ENCODE measurements at regions not wholly inside any gene's neighbourhood (a gene's known extent, or its start where the extent isn't known, plus 50 kb on each side); places are given as distances from the start of the nearest gene placed in this dataset.
"Not testable (repeated sequence)": the region's sequence is repeated elsewhere in the genome, so short reads cannot be mapped to it uniquely, and the experiment has no call there.

DNA sequence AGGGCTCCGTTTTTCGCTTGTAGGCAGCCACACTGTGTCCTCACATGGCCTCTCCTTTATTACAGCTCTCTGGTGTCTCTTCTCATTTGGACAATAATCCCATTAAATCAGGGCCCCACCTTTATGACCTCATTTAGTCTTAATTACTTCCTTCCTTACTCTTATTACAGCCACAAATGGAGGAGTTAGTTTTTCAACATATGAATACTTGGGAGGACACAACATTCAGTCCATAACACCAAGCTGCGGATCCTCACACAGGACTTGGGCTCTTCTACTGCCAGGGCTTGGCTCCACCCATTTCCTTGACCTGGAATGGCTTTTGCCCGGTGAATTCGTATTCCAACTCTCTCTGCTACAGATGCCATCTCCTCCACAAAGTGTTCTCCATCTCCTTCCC lies 74.3 kb upstream of the SLC7A14 start:
- H3K27ac ChIP-seq (ENCODE audit: low read length), result no peak overlapping the region
- H3K4me3 ChIP-seq (ENCODE audit: low read depth in 1 of 2, low read length in 2 of 2), result no peak overlapping the region
- no peaks in the 10 kb centered on the region for H3K27me3 ChIP-seq (ENCODE audit: low read depth, low read length)
- H3K36me3 ChIP-seq (ENCODE audit: control insufficient read depth in 1 of 2, insufficient read depth in 2 of 2, low read length in 2 of 2), result no peaks in the 10 kb centered on the region
- no peaks in the 10 kb centered on the region for H3K9me3 ChIP-seq (ENCODE audit: control insufficient read depth in 1 of 2, low read length in 2 of 2)
- H3K4me1 ChIP-seq (ENCODE audit: control insufficient read depth in 1 of 2, insufficient read depth in 2 of 2, low read length in 2 of 2), result no peaks in the 10 kb centered on the region

GRCh38 chr3:170657312-170657711 lies 71.4 kb upstream of the SLC7A14 start:
- Histone ChIP-seq H3K4me3 (ENCODE audit: low read depth in 1 of 2, low read length in 2 of 2) (no peak overlapping the region), H3K27ac (ENCODE audit: low read length) (no peak overlapping the region), H3K27me3 (ENCODE audit: low read depth, low read length) (no peaks in the 10 kb centered on the region), H3K36me3 (ENCODE audit: control insufficient read depth in 1 of 2, insufficient read depth in 2 of 2, low read length in 2 of 2) (no peaks in the 10 kb centered on the region), H3K4me1 (ENCODE audit: control insufficient read depth in 1 of 2, insufficient read depth in 2 of 2, low read length in 2 of 2) (no peaks in the 10 kb centered on the region), H3K9me3 (ENCODE audit: control insufficient read depth in 1 of 2, low read length in 2 of 2) (no peaks in the 10 kb centered on the region)

- no peaks in the 10 kb centered on the region for H3K27me3 ChIP-seq (ENCODE audit: low read depth, low read length)
- no peaks in the 10 kb centered on the region for H3K9me3 ChIP-seq (ENCODE audit: control insufficient read depth in 1 of 2, low read length in 2 of 2)
- no peak overlapping the region for H3K27ac ChIP-seq (ENCODE audit: low read length)
- no peak overlapping the region for H3K4me3 ChIP-seq (ENCODE audit: low read depth in 1 of 2, low read length in 2 of 2)
- H3K36me3 ChIP-seq (ENCODE audit: control insufficient read depth in 1 of 2, insufficient read depth in 2 of 2, low read length in 2 of 2), result no peaks in the 10 kb centered on the region
- H3K4me1 ChIP-seq (ENCODE audit: control insufficient read depth in 1 of 2, insufficient read depth in 2 of 2, low read length in 2 of 2), result no peaks in the 10 kb centered on the region
Observed at GRCh38 chr3:170656284-170656683, 70.4 kb upstream of the SLC7A14 start.

GRCh38 chr3:170653801-170654200 lies 67.9 kb upstream of the SLC7A14 start:
- Histone ChIP-seq H3K9me3 (ENCODE audit: control insufficient read depth in 1 of 2, low read length in 2 of 2) (no peaks in the 10 kb centered on the region), H3K27ac (ENCODE audit: low read length) (no peak overlapping the region), H3K4me3 (ENCODE audit: low read depth in 1 of 2, low read length in 2 of 2) (no peak overlapping the region), H3K36me3 (ENCODE audit: control insufficient read depth in 1 of 2, insufficient read depth in 2 of 2, low read length in 2 of 2) (no peaks in the 10 kb centered on the region), H3K27me3 (ENCODE audit: low read depth, low read length) (no peaks in the 10 kb centered on the region), H3K4me1 (ENCODE audit: control insufficient read depth in 1 of 2, insufficient read depth in 2 of 2, low read length in 2 of 2) (no peaks in the 10 kb centered on the region)

DNA sequence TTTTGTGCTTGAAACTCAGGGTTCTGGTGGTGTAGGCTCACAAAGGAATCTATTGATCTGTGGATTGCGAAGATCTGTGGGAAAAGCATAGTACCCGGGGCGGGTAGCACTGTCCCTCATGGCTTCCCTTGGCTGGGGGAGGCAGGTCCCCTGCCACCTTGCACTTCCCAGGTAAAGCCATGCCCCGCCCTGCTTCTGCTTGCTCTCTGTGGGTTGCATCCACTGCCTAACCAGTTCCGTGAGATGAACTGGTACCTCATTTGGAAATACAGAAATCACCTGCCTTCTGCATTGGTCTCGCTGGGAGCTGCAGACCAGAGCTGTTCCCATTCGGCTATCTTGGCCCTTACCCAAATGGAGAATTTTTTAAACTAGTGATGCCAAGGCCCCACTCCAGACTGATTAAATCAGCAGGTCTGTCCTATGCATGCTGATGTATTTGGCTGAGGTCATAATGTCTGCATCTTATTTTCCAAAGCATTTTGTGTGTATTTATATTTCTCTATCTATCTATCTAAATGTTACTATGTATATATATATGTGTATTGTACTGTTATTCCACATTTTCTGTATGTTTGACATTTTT lies 65.5 kb upstream of the SLC7A14 start:
- H3K4me1 ChIP-seq (ENCODE audit: control insufficient read depth in 1 of 2, insufficient read depth in 2 of 2, low read length in 2 of 2), result no peaks in the 10 kb centered on the region
- H3K36me3 ChIP-seq (ENCODE audit: control insufficient read depth in 1 of 2, insufficient read depth in 2 of 2, low read length in 2 of 2), result no peaks in the 10 kb centered on the region
- H3K27me3 ChIP-seq (ENCODE audit: low read depth, low read length), result no peaks in the 10 kb centered on the region
- H3K4me3 ChIP-seq (ENCODE audit: low read depth in 1 of 2, low read length in 2 of 2), result no peak overlapping the region
- H3K9me3 ChIP-seq (ENCODE audit: control insufficient read depth in 1 of 2, low read length in 2 of 2), result no peaks in the 10 kb centered on the region
- H3K27ac ChIP-seq (ENCODE audit: low read length), result no peak overlapping the region

- H3K9me3 ChIP-seq (ENCODE audit: control insufficient read depth in 1 of 2, low read length in 2 of 2); H3K27me3 ChIP-seq (ENCODE audit: low read depth, low read length); H3K36me3 ChIP-seq (ENCODE audit: control insufficient read depth in 1 of 2, insufficient read depth in 2 of 2, low read length in 2 of 2); H3K27ac ChIP-seq (ENCODE audit: low read length); H3K4me3 ChIP-seq (ENCODE audit: low read depth in 1 of 2, low read length in 2 of 2); H3K4me1 ChIP-seq (ENCODE audit: control insufficient read depth in 1 of 2, insufficient read depth in 2 of 2, low read length in 2 of 2): not testable (repeated sequence)
Observed at GRCh38 chr3:170650557-170650956, 64.7 kb upstream of the SLC7A14 start.

- Histone ChIP-seq H3K4me1 (ENCODE audit: control insufficient read depth in 1 of 2, insufficient read depth in 2 of 2, low read length in 2 of 2) (no peaks in the 10 kb centered on the region), H3K9me3 (ENCODE audit: control insufficient read depth in 1 of 2, low read length in 2 of 2) (no peaks in the 10 kb centered on the region), H3K36me3 (ENCODE audit: control insufficient read depth in 1 of 2, insufficient read depth in 2 of 2, low read length in 2 of 2) (no peaks in the 10 kb centered on the region), H3K27me3 (ENCODE audit: low read depth, low read length) (no peaks in the 10 kb centered on the region), H3K4me3 (ENCODE audit: low read depth in 1 of 2, low read length in 2 of 2) (no peak overlapping the region), H3K27ac (ENCODE audit: low read length) (no peak overlapping the region)
Observed at GRCh38 chr3:170644711-170645110, 58.8 kb upstream of the SLC7A14 start.

- H3K27me3 ChIP-seq (ENCODE audit: low read depth, low read length), result no peaks in the 10 kb centered on the region
- H3K27ac ChIP-seq (ENCODE audit: low read length), result no peak overlapping the region
- no peaks in the 10 kb centered on the region for H3K9me3 ChIP-seq (ENCODE audit: control insufficient read depth in 1 of 2, low read length in 2 of 2)
- H3K4me1 ChIP-seq (ENCODE audit: control insufficient read depth in 1 of 2, insufficient read depth in 2 of 2, low read length in 2 of 2), result no peaks in the 10 kb centered on the region
- no peaks in the 10 kb centered on the region for H3K36me3 ChIP-seq (ENCODE audit: control insufficient read depth in 1 of 2, insufficient read depth in 2 of 2, low read length in 2 of 2)
- H3K4me3 ChIP-seq (ENCODE audit: low read depth in 1 of 2, low read length in 2 of 2), result no peak overlapping the region
Observed at GRCh38 chr3:170643831-170644230, 58.0 kb upstream of the SLC7A14 start.

DNA sequence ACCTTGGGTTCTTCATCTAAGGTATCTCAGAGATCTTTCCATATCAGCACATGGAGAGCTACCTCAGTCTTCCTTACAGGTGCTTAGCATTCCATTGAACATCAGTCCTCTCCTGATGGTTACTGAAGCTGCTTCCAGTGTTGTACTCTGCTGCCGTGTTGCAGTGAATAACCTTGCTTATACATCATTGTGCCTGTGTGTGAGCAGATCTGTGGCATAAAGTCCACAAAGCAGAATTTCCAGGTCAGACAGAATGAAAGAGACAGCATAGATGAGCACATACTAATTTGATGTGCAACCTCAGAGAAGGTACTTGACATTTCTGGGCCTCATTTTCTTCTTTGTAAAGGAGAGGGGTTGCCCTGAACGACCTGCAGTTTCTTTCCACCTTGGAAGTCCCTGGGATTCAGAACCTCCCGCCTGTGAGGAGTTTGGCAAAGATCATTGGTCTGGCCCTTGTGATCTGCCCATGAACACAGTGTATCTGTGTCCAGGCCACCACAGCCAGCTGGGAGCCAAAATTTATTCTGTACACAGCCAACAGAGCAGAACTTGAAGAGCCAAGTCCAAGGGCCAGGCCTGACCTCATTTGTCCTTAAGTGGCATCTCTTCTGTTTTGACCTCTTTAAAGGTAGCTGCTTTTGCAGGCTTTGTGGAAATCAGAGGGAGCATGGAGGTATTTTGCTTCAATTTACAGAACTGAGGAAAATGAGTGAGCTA lies 57.2 kb upstream of the SLC7A14 start:
- Histone ChIP-seq H3K36me3 (ENCODE audit: control insufficient read depth in 1 of 2, insufficient read depth in 2 of 2, low read length in 2 of 2) (no peaks in the 10 kb centered on the region), H3K4me1 (ENCODE audit: control insufficient read depth in 1 of 2, insufficient read depth in 2 of 2, low read length in 2 of 2) (no peaks in the 10 kb centered on the region), H3K27me3 (ENCODE audit: low read depth, low read length) (no peaks in the 10 kb centered on the region), H3K4me3 (ENCODE audit: low read depth in 1 of 2, low read length in 2 of 2) (no peak overlapping the region), H3K9me3 (ENCODE audit: control insufficient read depth in 1 of 2, low read length in 2 of 2) (no peaks in the 10 kb centered on the region), H3K27ac (ENCODE audit: low read length) (no peak overlapping the region)

DNA sequence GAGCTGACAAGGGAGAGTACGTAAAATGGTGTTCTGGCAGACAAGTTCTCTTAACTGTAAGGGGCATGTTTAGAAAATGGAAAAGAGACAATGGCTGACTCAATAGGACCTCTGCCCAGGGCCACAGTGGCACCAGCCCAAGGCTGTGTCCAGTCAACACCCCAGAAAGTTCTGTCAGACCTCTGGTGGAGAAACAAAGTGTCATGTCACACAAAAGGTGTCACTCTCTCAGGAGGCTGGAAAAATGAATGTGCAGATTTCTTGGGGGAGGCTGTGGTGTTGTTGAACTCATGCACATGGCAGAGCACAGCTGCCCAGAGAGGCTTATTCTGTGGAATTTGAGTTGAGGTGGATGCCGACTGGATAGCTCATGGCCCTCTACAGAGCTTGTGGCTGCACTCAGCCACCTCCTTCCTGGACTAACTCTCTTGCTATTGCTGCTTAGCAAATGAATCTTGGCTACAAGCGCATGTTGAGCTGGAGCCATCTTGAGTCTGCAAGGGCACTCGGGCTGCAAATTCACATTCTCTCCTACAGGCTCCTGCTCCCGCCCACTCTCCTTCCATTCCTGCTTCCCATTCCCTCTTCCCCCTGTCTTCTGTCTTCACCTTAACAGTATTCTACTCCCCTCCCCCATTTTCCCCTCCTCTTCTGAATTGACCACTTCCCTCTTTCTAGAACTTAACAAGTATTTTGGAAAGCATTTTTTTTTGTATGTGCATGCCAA lies 55.8 kb upstream of the SLC7A14 start:
- Histone ChIP-seq H3K9me3 (ENCODE audit: control insufficient read depth in 1 of 2, low read length in 2 of 2) (no peaks in the 10 kb centered on the region), H3K36me3 (ENCODE audit: control insufficient read depth in 1 of 2, insufficient read depth in 2 of 2, low read length in 2 of 2) (no peaks in the 10 kb centered on the region), H3K4me1 (ENCODE audit: control insufficient read depth in 1 of 2, insufficient read depth in 2 of 2, low read length in 2 of 2) (no peaks in the 10 kb centered on the region), H3K4me3 (ENCODE audit: low read depth in 1 of 2, low read length in 2 of 2) (no peak overlapping the region), H3K27me3 (ENCODE audit: low read depth, low read length) (no peaks in the 10 kb centered on the region), H3K27ac (ENCODE audit: low read length) (no peak overlapping the region)

DNA sequence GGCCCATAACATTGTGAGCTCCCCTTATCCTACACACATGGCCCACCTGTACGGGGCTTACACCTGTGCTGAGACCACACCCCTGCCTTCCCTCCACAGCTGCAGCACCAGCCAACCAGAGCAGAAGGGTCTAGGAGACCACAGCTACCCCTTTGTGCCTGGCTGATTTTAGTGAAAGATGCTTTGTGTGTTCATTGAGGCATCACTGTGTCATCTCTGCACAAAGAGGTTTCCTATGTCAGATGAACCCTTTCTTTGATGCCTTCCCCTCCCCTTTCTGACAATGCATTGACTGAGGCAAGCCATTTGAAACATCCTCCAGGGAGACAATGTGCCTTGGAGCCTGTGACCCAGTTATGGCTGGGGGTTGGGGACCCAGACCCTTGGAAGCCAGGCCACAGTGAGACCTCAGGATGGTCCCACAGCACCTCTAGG lies 54.9 kb upstream of the SLC7A14 start:
- Histone ChIP-seq H3K4me3 (ENCODE audit: low read depth in 1 of 2, low read length in 2 of 2) (no peak overlapping the region), H3K36me3 (ENCODE audit: control insufficient read depth in 1 of 2, insufficient read depth in 2 of 2, low read length in 2 of 2) (no peaks in the 10 kb centered on the region), H3K27ac (ENCODE audit: low read length) (no peak overlapping the region), H3K9me3 (ENCODE audit: control insufficient read depth in 1 of 2, low read length in 2 of 2) (no peaks in the 10 kb centered on the region), H3K4me1 (ENCODE audit: control insufficient read depth in 1 of 2, insufficient read depth in 2 of 2, low read length in 2 of 2) (no peaks in the 10 kb centered on the region), H3K27me3 (ENCODE audit: low read depth, low read length) (no peaks in the 10 kb centered on the region)

All from muscle layer of duodenum (tissue), 2 donors.